Endothelial cell (in vitro differentiated cells): ENCODE measurements at regions not wholly inside any gene's neighbourhood (a gene's known extent, or its start where the extent isn't known, plus 50 kb on each side); places are given as distances from the start of the nearest gene placed in this dataset.

ENCODE experiments used
- DNase-seq: peaks from one replicate; pipeline ENCODE4 v3.0.0; 2021; ENCODE audit warnings: low spot score
- H3K27ac Mint-ChIP-seq: one replicate; pipeline ENCODE4 v1.8.0; 2021; ENCODE audit warnings: mixed read lengths, inconsistent platforms; ENCODE audit not compliant: unreplicated experiment
- H3K27me3 Mint-ChIP-seq: one replicate; pipeline ENCODE4 v1.8.0; 2021; ENCODE audit warnings: mild to moderate bottlenecking, moderate library complexity, mixed read lengths, inconsistent platforms; ENCODE audit not compliant: unreplicated experiment
- H3K36me3 Mint-ChIP-seq: one replicate; pipeline ENCODE4 v1.8.0; 2021; ENCODE audit warnings: mild to moderate bottlenecking, low read depth, mixed read lengths, inconsistent platforms; ENCODE audit not compliant: unreplicated experiment
- H3K4me1 Mint-ChIP-seq: one replicate; pipeline ENCODE4 v1.8.0; 2021; ENCODE audit warnings: mild to moderate bottlenecking, mixed read lengths, inconsistent platforms; ENCODE audit not compliant: unreplicated experiment
- H3K4me3 Mint-ChIP-seq: one replicate; pipeline ENCODE4 v1.8.0; 2021; ENCODE audit warnings: mild to moderate bottlenecking, mixed read lengths, inconsistent platforms; ENCODE audit not compliant: unreplicated experiment
- H3K9me3 Mint-ChIP-seq: one replicate; pipeline ENCODE4 v1.8.0; 2021; ENCODE audit warnings: mixed read lengths, inconsistent platforms; ENCODE audit not compliant: unreplicated experiment
- TF ChIP-seq, protein P1 (sequence below): fragments of 200-600 bp; sonication (generic); IDR thresholded peaks from one replicate; pipeline ENCODE4 v1.5.0; 2021; ENCODE audit warnings: antibody characterized with exemption; ENCODE audit not compliant: unreplicated experiment

DNA sequence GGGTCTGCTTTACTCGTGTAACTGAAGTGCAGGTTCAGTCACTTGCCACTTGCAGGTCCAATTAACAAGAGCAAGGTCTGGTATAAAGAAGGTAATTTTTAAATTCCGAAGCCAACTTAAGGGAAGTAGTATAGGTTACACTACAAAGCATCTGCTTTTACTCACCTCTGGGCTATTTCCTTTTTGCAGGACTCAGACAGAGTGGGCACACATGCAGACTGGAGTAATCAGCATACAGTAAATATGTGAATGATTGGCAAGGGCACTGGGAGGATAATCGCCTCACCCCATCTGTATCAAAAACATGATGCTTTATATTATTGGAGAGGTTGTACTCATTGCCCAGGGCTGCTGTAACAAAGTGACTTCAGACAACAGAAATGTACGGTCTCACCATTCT lies 160.1 kb upstream of the CDH5 start:
- H3K27me3 Mint-ChIP-seq, result no peaks in the 10 kb centered on the region
- no peaks in the 10 kb centered on the region for H3K4me1 Mint-ChIP-seq
- H3K27ac Mint-ChIP-seq, result no peak overlapping the region
- TF ChIP-seq, protein P1, sequence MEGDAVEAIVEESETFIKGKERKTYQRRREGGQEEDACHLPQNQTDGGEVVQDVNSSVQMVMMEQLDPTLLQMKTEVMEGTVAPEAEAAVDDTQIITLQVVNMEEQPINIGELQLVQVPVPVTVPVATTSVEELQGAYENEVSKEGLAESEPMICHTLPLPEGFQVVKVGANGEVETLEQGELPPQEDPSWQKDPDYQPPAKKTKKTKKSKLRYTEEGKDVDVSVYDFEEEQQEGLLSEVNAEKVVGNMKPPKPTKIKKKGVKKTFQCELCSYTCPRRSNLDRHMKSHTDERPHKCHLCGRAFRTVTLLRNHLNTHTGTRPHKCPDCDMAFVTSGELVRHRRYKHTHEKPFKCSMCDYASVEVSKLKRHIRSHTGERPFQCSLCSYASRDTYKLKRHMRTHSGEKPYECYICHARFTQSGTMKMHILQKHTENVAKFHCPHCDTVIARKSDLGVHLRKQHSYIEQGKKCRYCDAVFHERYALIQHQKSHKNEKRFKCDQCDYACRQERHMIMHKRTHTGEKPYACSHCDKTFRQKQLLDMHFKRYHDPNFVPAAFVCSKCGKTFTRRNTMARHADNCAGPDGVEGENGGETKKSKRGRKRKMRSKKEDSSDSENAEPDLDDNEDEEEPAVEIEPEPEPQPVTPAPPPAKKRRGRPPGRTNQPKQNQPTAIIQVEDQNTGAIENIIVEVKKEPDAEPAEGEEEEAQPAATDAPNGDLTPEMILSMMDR, result no peak
- no peaks in the 10 kb centered on the region for H3K9me3 Mint-ChIP-seq
- no peak overlapping the region for H3K4me3 Mint-ChIP-seq
- H3K36me3 Mint-ChIP-seq, result no peaks in the 10 kb centered on the region
- DNase-seq, result no peak

DNA sequence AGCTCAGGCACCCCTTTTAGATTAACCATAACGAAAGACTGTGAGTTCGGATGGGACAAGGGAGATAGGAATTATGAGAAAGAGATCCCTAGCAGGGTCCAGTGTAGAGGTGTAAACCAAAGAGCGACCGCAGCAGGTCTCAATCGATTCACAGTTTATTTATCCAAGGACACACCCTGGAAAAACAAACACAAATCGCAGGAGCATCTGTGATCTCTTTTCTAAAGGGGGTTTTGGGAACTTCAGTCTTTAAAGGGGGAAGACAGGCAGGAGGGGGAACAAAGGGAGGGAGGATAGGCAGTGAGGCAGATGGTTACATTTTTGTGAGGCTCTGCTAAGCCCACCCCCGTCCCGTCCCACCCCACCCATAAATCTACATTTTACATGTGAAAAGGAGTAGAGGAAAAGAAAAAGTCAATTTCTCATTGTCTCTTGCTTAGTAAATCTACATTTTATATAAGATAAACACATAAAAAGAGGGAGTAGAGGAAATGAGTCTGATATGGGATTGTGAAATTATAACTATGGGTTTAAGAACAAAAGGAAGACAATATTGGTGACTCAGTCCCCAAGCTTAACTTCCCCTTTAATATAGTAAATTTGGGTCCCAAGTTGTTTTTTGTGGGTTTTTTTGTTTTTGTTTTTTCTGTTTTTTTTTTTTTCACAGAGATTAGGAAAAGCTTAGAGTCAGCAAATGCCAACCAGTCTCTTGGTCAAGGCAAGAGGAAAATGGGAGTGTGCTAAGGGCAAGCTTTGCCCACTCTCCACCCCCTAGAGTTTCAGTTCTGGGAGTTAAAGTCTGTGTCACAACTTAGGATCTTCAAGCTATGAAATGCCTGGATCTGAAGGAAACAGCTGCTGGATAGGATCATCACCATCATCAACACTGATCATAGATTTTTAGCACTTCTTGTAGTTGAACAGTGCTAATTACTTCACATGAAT lies 160.9 kb upstream of the CDH5 start:
- no peaks in the 10 kb centered on the region for H3K36me3 Mint-ChIP-seq
- no peak overlapping the region for H3K27ac Mint-ChIP-seq
- no peak overlapping the region for H3K4me3 Mint-ChIP-seq
- DNase-seq, result no peak
- TF ChIP-seq, protein P1, result no peak
- no peaks in the 10 kb centered on the region for H3K9me3 Mint-ChIP-seq
- H3K4me1 Mint-ChIP-seq, result no peaks in the 10 kb centered on the region
- H3K27me3 Mint-ChIP-seq, result no peaks in the 10 kb centered on the region

DNA sequence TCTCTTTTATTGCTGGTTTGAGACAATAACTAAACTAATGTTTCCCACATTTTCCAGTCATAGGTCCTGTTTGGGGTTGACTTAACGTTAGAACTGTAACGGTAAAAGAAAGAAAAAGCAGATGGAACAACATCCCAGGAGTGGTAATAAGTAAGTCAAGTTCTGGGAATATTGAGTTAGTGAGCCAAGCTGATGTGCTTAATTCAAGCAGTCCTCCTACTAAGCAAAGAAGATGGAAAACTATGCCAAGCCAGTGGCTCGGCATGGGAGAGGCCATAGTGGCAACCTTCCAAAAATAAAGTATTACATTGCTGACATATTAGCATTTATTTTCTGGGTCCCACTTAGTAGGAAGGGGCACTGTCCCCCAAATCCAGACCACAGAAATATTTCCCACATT lies 161.7 kb upstream of the CDH5 start:
- no peak for DNase-seq
- TF ChIP-seq, protein P1, result no peak
- H3K36me3 Mint-ChIP-seq, result no peaks in the 10 kb centered on the region
- no peaks in the 10 kb centered on the region for H3K4me1 Mint-ChIP-seq
- no peak overlapping the region for H3K27ac Mint-ChIP-seq
- H3K4me3 Mint-ChIP-seq, result no peak overlapping the region
- H3K27me3 Mint-ChIP-seq, result no peaks in the 10 kb centered on the region
- H3K9me3 Mint-ChIP-seq, result no peaks in the 10 kb centered on the region

DNA sequence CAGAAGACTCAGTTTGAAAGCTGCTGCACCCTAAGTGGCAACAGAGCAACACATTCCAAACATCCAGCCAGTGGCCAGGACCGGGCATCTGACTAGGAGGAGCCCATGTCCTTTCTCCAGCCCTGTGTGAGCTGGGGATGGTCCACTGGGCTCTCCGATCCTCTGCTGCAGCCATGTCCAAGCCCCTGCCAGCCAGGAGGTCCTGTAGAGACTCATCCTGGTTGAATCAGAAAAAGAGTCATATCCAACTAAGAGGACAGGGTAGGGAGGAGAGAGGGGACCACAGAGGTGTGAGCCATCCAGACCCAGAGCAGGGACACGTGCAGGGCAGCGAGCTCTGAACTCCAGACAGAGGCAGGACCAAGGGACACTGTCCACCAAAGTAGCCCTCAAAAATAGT lies 163.0 kb upstream of the CDH5 start:
- H3K4me1 Mint-ChIP-seq, result no peaks in the 10 kb centered on the region
- H3K27me3 Mint-ChIP-seq, result no peaks in the 10 kb centered on the region
- H3K27ac Mint-ChIP-seq, result no peak overlapping the region
- DNase-seq, result no peak
- no peaks in the 10 kb centered on the region for H3K9me3 Mint-ChIP-seq
- H3K36me3 Mint-ChIP-seq, result no peaks in the 10 kb centered on the region
- no peak overlapping the region for H3K4me3 Mint-ChIP-seq
- TF ChIP-seq, protein P1, result no peak

DNA sequence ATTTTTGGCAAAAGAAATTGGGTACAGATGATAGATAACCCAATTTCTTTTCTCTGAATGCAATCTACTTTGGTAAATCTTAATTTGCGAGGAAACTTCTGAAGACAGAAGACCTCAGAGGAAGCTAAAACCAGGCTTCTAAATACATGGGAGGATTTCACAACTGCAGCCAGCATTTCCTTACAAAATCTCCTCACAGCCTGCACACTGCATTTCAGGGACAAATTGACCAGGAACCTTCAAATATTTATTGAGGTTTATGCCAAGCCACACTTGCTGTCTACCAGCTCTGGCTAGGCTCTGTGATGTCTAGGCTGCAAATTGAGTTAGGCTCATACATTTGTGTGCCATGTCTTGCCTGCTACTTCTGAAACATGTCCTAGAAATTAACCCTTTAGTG lies 167.3 kb upstream of the CDH5 start:
- DNase-seq, result no peak
- Mint-ChIP-seq H3K27ac (no peak overlapping the region), H3K4me1 (no peaks in the 10 kb centered on the region), H3K4me3 (no peak overlapping the region), H3K9me3 (no peaks in the 10 kb centered on the region), H3K27me3 (no peaks in the 10 kb centered on the region), H3K36me3 (no peaks in the 10 kb centered on the region)
- TF ChIP-seq, protein P1, result no peak
